Testis (tissue), 2 donors: ENCODE measurements at regions not wholly inside any gene's neighbourhood (a gene's known extent, or its start where the extent isn't known, plus 50 kb on each side); places are given as distances from the start of the nearest gene placed in this dataset.
A peak's percentile ranks its signal among the peaks of the same experiment; 100 is the strongest.

ENCODE experiments used
- DNase-seq: peaks from one replicate; pipeline ENCODE4 v3.0.0-alpha.2; 2019
- H3K27ac ChIP-seq, 2 donors: fragments of 200-600 bp; sonication (generic); one replicate each; pipeline ENCODE4 v1.5.1; 2019
- H3K27me3 ChIP-seq: fragments of 200-600 bp; sonication (generic); one replicate; pipeline ENCODE4 v1.5.1; 2019
- H3K36me3 ChIP-seq: fragments of 200-600 bp; sonication (generic); one replicate; pipeline ENCODE4 v1.5.1; 2017; ENCODE audit warnings: low read depth; ENCODE audit errors: missing control alignments
- H3K4me1 ChIP-seq: fragments of 200-600 bp; sonication (generic); one replicate; pipeline ENCODE4 v1.5.1; 2019
- H3K4me3 ChIP-seq, 2 donors: fragments of 200-600 bp; sonication (generic); one replicate each; pipeline ENCODE4 v1.5.1; 2017 to 2019
- H3K9me3 ChIP-seq: fragments of 200-600 bp; sonication (generic); one replicate; pipeline ENCODE4 v1.5.1; 2017
- CTCF ChIP-seq, 3 experiments: fragments of 450-650 bp in 2 of 3; fragments of 200-600 bp in 1 of 3; sonication (generic) in 1 of 3; IDR thresholded peaks; one replicate each; pipeline ENCODE4 v1.5.1; 2016 to 2019; ENCODE audit warnings: antibody characterized with exemption in 3 of 3, mild to moderate bottlenecking in 2 of 3, moderate library complexity in 1 of 3
- POLR2A ChIP-seq: fragments of 450-650 bp; IDR thresholded peaks from one replicate; pipeline ENCODE4 v1.6.1; 2017; ENCODE audit warnings: antibody characterized with exemption, mild to moderate bottlenecking, moderate library complexity
- WGBS, 2 donors: methylation state at CpG; one replicate each; pipeline ENCODE4 v1.1.5; 2018; 5-methylcytosine and 5-hydroxymethylcytosine counted together
- intact Hi-C: fragments of 100-400 bp; cut with DNase I; formaldehyde crosslinking; loops from one replicate; pipeline ENCODE4 v1.15.1; 2023; ENCODE audit warnings: low total_unique reads

GRCh38 chr15:62539236-62539635 lies 374.2 kb upstream of the C2CD4B start:
- no peaks in the 10 kb centered on the region for H3K9me3 ChIP-seq
- no peak for DNase-seq
- H3K36me3 ChIP-seq: no peaks in the 10 kb centered on the region
- no peak for TF ChIP-seq CTCF (IDR thresholded peaks at IDR 0.05)
- no peak for TF ChIP-seq POLR2A
- intact Hi-C loops: no loop called here
- no peak overlapping the region for H3K27ac ChIP-seq
- H3K4me3 ChIP-seq: no peak overlapping the region
- WGBS, 2 donors: 93 to 97% methylated on average over 1 of the region's 1 CpG
- no peaks in the 10 kb centered on the region for H3K4me1 ChIP-seq
- no peaks in the 10 kb centered on the region for H3K27me3 ChIP-seq

DNA sequence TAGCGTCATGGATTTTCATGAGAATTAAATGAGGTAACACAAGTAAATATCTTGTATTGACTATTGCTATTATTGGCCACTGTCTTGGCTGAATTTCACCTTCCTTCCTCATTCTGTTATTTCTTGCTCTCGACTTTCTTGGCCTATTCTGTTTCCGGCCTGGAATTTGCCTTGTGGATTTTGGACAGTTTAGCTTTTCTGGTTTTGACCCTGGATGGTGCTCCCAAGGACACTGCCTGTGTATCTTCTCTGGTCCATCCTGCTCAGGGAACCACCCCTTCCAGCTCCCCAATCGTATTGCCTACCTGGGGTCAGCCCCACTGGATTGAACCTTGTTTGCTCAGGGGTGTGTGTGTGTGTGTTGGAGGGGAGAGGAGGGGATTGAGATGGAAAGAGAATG lies 376.2 kb upstream of the C2CD4B start:
- peak; percentile 22 for DNase-seq
- Histone ChIP-seq H3K4me1 (peaks cover 9% of the 10 kb centered on the region), H3K36me3 (no peaks in the 10 kb centered on the region), H3K9me3 (no peaks in the 10 kb centered on the region), H3K27ac (no peak overlapping the region), H3K27me3 (no peaks in the 10 kb centered on the region), H3K4me3 (no peak overlapping the region)
- WGBS, 2 donors: 49 to 52% methylated on average over 4 of the region's 4 CpGs
- TF ChIP-seq POLR2A (no peak), CTCF (IDR thresholded peaks at IDR 0.05) (no peak)
- intact Hi-C loops: no loop called here

DNA sequence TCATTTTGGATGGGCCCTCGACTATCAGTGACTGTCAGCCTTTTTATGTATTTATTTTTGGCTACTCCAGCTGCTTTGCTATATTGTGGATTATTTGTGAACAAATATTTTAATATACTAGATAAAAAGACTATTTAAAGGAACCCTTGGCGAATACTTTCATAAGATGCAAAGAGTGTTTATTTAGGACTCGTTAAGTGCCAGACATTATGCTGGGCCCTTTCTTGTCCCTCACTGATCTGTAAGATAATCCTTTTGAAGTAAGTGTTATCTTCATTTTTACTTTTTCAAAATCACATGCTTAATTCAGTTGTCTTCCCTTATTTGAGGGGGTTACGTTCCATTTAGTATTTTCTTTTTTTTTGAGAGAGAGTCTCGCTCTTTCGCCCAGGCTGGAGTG lies 376.8 kb upstream of the C2CD4B start:
- intact Hi-C loops: no loop called here
- no peaks in the 10 kb centered on the region for H3K9me3 ChIP-seq
- no peaks in the 10 kb centered on the region for H3K36me3 ChIP-seq
- peaks cover 15% of the 10 kb centered on the region for H3K4me1 ChIP-seq
- 80 to 86% methylated on average over 6 of the region's 6 CpGs for WGBS, 2 donors
- no peak overlapping the region for H3K27ac ChIP-seq
- TF ChIP-seq CTCF (IDR thresholded peaks at IDR 0.05): no peak
- TF ChIP-seq POLR2A: no peak
- DNase-seq: no peak
- no peak overlapping the region for H3K4me3 ChIP-seq
- no peaks in the 10 kb centered on the region for H3K27me3 ChIP-seq

DNA sequence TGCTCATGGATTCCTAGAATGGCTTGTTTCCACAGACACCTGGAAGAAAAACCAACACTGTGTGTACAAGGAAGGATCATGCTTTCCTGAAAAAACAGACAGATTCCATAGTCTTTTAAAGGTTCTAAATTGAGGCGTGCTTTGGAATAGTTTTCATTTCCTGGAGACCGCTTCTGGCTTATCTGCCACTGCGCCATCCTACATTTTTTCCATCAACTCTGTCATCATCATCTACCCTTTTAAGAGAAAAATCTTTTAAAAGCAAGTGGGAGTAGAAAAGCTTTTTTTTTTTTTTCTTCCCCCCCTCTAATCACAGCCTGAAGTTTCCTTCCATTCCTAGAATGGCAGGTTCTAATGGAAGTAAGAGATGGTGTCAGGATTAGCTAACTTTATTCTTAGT lies 379.4 kb upstream of the C2CD4B start:
- TF ChIP-seq POLR2A (no peak), CTCF (IDR thresholded peaks at IDR 0.05) (no peak)
- WGBS, 2 donors: 95 to 98% methylated on average over 3 of the region's 3 CpGs
- Histone ChIP-seq H3K4me1 (peaks cover 17% of the 10 kb centered on the region), H3K27ac (no peak overlapping the region), H3K36me3 (no peaks in the 10 kb centered on the region), H3K27me3 (no peaks in the 10 kb centered on the region), H3K9me3 (no peaks in the 10 kb centered on the region), H3K4me3 (no peak overlapping the region)
- intact Hi-C loops: no loop called here
- DNase-seq: no peak

GRCh38 chr15:62545467-62546227 lies 380.6 kb upstream of the C2CD4B start:
- peaks cover 20% of the 10 kb centered on the region for H3K4me1 ChIP-seq
- intact Hi-C loops: no loop called here
- 33 to 37% methylated on average over 4 of the region's 4 CpGs for WGBS, 2 donors
- no peaks in the 10 kb centered on the region for H3K36me3 ChIP-seq
- no peak for TF ChIP-seq POLR2A
- TF ChIP-seq CTCF (IDR thresholded peaks at IDR 0.05): no peak
- H3K27me3 ChIP-seq: no peaks in the 10 kb centered on the region
- H3K4me3 ChIP-seq: no peak overlapping the region
- peak; percentile 59 for DNase-seq
- H3K9me3 ChIP-seq: no peaks in the 10 kb centered on the region
- peak overlapping the region; percentile 1 to 77 for H3K27ac ChIP-seq
